NK-92 treated with Interleukin-12 subunit alpha and Interleukin-12 subunit beta, amount 100 ng/mL, for 24 hours (cell line): ENCODE measurements at regions not wholly inside any gene's neighbourhood (a gene's known extent, or its start where the extent isn't known, plus 50 kb on each side); places are given as distances from the start of the nearest gene placed in this dataset.

Source experiments
- DNase-seq: peaks from one replicate; lab custom pipeline; 2025; lab: John Stamatoyannopoulos, UW

DNA sequence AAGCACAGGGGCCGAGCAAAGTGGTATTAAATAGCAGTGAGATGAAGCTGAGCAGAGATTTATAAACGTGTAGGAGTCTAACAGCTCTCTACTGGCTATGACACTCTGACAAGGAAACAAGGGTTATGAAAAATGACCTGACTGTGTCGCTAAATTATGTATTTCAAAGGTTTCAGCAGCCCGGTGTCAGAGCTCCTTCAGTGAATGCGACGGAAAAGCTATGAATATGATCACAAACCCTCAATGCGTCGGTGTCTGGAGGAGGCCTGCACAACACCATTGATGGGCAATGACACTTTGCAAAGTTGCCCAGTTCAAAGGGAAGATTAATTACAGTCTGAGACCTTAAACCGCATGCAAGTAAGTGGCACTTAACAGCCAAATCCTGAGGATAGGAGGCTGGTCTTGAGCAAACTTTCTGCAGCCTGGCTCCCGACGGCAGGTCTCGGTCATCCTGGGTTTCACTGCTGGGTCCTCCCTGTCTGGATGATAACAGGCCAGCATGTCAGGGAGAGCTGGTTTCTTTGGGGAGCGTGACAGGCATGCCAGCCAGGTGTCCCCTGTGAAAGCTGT, 615.1 kb upstream of the SALL3 start:
- no peak for DNase-seq

DNA sequence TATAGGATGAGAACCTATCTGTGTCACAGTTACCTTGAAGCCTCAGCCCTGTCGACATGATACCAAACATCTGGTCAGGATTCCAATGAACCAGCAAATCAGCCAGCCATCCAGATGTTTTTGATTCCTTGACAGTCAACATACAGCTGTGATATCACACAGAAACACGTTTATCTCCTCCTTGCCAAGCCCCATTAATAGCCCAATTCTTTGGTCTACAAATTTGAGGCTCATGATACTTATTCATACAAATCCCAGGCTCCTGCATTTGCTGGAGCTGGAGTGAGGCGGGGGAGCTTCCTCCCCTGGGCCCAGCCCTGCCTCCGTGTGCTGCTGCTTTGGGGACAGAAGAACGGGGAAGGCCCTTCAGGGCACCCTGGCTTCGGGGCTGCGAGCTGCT, 611.6 kb upstream of the SALL3 start:
- DNase-seq, result no peak

DNA sequence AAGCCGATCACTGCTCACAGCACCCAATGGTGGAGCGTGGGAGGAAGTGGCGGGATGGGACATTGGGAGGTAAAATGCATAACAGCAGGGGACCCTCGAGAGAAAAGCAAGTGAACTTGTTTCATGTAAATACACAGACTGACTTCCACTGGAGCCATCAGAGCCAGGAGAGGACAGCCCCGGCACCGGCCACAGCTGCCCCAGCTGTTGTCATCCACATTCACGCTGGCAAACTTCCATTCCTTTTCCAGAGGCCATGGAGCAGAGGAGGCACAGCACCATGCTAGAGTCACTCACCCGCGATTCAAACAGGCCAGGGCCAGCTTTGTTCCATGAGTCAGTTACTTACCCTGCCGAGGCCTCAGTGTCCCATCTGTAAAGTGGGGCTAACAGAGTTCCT, 610.9 kb upstream of the SALL3 start:
- DNase-seq, result no peak

DNA sequence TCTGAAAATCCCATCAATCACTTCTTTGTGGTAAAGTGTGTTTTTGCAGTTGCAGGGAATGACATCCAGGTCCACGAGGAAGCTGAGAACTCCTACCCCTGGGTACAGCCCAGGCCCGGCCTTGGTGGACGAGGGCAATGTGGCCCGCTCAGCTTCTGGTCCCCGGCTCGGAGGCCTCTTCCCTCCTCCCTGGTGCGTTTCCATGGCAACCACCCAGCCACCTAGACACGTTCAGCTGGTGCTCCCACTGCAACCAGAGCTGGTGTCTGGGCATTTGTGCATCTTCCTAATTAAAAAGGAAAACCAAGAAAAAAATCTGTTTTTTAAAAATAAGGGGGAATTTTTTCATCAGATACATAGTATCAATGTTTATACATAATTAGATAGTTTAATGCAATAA, 603.6 kb upstream of the SALL3 start:
- DNase-seq, result no peak

DNA sequence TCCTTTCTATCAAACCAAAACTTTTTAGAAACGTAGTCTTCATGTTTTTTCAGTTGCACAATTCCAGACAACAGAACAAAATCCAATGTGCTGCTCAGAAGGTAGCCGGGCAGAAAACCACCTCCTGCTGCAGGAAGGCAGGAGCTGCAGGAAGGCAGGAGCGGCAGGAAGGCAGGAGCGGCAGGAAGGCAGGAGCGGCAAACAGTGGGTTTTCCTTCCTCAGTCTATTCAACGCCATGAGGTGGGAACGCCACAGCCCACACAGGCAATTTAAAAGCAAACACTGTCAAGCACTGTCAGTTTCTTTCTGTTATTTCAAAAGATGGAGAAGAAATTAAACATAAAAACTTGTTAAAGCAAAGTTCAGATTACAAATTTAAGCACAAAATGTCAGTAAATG, 601.2 kb upstream of the SALL3 start:
- DNase-seq, result no peak

DNA sequence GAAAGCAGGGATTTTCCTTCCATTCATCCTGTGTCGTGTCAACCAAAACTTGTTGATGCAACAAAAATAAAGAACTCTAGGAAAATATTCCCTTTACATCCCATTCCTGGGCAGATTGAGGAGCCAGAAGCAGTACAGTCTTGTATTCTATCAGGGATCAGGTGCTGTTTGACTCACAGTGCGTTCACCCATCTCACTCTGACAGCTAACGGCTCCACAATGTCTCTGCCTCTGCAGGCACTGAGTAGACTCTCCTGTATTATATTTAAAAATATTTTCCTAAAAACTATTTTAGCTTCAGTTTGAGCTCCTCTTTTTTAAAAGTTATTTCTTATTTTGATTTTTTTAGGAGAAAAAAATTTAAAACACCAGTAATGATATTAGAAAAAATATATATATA, 600.6 kb upstream of the SALL3 start:
- no peak for DNase-seq

DNA sequence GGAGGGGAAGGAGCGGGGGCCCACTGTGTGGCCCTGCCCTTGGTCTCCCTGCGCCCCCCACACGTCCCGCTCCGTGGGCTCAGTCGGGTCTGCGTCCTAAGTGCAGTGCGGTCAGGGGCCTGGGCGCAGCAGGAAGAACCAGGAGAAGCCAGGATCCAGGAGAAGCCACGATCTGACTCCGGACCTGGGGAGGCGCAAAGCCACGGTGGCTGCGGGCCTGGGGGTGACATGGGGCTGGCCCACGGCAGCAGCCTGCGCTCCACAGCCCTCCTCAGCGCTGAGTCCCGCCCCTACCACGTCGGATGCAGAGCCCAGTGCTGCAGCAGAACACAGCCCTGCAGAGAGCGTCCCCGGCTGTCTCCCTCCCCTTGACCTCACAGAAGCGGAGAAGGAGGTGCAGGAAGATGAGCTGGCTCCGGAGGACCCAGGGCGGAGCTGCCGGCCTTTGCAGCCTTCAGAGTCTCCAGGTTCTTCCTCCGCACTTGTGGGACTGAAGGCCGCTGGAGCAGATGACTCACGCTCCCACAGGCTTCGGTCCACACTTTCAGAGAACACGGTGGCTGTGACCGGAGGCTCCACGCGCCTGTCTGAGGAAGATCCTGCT, 589.2 kb upstream of the SALL3 start:
- no peak for DNase-seq

DNA sequence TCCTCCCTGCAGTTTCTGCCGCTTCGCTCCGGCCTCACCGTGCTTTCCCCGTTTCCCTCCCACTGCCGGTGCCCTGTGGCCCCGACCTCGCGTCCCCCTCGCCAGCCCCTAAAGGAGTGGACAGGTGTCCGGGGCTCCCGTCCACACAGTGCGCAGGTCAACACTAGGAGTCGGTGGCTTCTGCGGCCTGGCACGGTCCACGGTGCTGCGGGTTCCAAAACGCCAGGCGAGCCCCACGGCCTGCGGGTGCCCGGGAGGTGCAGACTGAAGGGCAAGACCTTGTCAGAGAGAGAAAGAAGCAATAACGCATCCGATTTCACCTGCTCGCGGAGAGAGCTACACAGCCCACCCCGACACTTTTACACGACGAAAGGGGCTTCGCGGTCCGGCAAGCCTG, 588.7 kb upstream of the SALL3 start:
- no peak for DNase-seq

DNA sequence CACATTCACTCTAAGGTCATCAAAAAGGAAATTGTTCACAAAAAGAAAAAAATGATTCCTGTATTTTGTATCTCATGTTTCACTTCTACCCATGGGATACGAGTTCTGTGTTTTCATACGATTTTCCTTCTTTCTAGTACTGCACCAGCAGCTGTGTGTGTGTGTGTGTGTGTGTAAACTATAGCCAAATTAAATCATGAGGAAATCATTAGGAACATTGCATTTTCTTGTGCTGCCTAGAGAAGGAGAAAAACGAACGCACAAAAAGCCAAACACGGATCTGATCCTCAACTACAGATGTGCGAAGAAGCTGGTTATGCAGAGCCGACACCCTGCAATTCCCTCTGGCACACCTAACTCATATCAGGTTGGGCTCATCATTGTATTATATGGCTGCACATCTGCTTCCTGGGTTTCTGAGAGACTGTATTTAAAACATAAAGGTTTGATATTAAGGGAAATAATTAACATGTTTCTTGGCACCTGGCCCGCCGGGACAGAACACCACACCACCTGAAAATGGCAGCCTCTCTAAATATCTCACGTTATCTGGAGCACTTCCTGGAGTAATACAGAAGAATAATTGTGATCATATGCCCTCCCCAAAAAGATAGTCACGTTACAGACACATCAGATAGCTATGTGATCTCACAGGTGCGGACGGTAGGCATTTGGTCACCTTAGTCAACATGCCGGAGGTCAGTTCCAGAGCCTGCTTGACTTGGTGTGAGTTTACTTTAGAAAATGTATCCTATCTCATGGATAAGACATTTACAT, 586.3 kb upstream of the SALL3 start:
- no peak for DNase-seq

DNA sequence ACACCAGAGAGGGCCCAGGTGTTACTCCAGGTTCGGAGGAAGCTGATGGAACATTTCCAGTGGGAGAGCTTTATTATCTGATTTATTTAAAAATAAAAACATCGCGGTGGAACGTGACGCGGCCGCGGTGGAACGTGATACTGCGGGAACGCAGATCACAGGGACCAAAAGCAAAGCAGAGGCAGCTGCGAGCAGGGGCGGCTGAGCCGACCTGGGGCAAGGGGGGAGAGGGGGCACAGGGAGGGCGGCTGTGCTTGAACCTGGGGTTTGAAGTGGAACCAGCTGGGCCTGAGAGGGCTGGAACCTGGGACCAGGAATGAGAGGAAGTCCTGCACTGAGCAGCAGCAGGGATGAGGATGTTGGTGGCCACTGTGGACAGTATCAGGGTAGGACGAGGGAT, 583.5 kb upstream of the SALL3 start:
- DNase-seq, result no peak

DNA sequence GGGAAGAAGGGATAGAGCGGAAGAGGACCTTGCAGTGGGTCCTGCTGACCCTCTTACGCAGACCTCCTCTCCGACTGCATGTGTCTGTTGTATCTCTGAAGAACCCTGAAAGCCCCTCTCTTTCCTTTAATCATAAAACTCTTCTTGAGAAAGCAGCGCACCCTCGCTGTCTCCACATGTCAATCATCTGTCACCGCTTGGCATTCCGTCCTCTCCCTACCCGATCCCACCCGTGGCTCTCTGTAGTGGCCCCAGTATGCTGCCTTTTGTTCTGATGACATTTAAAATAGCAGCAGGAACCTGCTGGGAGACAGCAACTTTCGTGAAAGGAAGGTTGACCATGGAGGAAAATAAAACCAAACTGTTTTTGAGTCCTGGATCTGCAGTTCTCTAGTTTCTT, 582.9 kb upstream of the SALL3 start:
- DNase-seq, result no peak

DNA sequence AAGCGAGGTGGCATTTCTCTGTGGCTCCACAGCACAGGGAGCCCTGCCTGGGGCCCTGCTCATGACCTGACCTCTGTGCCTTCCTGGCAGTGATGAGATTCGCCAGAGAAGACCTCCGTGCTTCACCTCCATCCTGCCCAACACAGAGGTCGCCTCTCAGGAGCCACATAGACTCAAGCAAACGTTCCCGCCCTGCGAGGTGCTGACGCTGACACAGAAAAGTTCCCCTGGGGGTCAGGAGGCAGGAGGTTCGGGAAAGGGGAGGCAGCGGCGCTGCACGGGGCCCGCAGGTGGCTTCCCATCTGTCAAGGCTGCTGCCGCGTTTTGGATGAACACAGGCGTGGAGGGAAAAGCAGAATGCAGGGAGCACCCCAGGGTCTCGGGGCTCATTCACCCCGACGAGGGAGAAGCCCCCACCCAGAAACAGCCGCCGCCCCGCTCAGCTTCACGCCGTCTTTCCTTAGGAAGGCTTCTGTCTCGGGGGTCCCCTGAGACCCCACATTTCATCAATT, 579.6 kb upstream of the SALL3 start:
- no peak for DNase-seq

DNA sequence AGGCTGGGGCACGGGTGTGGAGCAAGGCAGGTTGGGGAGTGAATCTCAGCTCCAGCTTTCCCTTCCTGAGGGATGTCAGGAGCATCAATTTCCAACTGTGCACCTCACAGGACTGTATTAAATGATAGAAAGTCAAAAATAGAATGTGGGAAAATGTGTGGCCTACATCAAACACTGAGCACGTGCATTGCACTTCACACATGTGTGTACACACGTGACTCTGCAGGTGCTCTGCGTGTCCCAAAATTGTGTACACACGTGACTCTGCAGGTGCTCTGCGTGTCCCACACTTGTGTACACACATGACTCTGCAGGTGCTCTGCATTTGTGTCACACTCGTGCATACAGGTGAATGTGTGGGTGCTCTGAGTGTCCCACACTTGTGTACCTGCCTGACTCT, 577.2 kb upstream of the SALL3 start:
- no peak for DNase-seq

DNA sequence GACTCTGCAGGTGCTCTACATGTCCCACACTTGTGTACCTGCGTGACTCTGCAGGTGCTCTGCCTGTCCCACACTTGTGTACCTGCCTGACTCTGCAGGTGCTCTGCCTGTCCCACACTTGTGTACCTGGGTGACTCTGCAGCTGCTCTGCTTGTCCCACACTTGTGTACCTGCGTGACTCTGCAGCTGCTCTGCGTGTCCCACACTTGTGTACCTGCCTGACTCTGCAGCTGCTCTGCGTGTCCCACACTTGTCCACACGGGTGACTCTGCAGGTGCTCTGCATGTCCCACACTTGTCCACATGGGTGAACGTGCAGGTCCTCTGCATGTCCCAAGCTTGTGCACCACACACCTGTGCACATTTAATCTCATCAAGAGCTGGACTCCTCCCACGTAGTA, 576.7 kb upstream of the SALL3 start:
- no peak for DNase-seq

DNA sequence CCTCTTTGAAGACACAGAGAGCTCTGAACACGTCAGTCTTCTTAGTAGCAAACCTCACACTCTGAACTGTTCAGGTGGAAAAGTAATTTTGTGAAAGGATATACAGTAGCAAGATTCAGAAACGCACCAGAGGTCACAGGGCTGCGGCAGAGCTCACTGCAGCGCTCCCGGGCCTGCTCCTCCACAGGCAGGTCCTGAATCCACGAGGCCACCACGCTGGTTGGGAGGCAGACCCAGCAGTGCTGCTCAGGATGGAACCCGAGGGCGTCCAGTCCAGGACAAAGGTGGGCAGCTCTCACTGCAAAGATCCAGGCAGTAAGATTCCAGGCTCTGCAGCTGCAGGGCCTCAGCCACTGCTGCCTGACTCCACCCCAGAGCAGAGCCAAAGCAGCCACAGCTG, 576.2 kb upstream of the SALL3 start:
- no peak for DNase-seq

DNA sequence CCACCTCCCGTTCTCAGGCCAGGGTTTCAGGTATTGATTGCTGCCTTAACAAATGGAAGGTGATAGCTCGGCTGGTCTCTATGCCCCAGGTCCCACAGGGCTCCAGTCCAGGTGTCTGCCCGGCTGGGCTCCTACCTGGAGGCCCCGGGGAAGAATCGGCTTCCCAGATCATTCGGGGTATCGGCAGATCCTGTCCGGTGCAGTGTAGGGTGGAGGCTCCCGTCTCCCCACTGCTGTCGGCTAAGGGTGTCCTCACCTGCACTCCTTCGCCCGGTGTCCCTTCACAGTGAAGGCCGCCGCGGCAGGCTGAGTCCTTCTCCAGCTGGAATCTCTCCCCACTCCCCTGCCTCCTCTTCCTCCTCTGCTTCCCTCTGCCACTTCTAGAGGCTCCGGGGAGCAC, 573.9 kb upstream of the SALL3 start:
- no peak for DNase-seq

DNA sequence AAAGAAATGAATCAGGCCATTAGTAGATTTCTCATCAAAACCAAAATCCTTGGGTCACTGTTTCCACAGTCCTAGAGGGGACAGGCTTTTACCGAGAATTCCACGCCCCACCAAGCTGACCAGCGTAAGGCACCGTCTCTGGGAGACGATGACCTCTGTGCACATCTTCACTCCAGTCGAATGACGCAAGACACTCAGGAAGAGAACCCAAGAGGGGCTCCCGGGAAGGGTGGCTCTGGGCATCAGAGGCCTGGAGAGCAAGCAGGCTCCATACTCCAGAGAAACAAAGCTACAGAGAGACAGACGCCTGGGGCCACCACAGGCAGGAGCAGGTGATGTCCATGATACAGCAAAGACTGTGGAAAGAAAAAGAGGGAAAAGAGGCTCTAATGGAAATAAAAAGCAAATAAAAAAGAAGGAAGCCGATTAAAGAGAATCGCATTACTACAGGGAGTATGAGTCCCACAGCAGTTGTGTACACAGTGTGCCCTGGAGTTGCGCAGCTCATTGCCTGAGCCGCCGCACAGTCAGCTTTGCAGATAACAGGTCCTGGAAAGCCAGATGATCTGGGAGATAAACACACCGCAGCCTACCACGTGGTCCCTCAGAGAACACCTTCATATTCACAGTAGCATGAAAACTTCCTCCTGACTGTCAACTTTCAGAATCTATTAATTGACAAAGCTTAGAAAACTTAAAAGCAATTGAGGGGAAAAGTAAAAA, 572.7 kb upstream of the SALL3 start:
- no peak for DNase-seq

DNA sequence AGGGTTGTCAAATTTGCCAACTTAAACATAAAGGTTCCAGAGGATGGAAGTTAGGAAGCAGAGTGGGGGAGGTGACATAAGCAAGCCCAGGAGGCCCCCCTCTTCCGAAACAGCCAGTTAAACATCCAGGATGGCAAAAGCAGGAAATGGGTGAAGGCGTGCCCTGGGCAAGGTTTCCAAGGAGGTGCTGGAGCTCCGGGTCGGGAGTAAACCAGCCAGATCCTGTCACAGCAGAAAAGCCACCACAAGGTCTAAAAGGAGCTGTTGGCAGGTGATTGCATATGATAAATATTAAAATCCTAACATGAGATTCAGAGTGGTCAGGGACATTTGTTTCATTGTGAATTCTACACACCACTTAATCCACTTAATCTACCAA, 572.2 kb upstream of the SALL3 start:
- no peak for DNase-seq

DNA sequence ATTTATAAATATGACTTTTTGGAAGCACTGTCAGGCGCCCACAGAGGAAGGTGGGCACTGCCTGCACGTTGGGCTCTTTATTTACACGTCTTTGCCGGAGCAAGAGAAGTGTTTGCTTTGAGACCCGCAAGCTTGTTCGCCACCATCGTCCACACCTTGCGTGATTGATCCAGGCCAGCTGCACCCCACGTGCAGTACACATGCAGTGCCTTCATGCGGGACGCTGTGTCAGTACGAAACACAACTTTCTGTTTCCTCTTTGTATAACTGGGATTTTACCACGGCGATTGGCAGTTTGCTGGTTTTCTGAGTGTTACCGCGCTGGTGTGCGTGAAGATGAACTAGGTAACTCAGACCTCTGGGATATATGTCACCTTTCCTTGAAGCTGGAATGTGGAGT, 571.0 kb upstream of the SALL3 start:
- no peak for DNase-seq

DNA sequence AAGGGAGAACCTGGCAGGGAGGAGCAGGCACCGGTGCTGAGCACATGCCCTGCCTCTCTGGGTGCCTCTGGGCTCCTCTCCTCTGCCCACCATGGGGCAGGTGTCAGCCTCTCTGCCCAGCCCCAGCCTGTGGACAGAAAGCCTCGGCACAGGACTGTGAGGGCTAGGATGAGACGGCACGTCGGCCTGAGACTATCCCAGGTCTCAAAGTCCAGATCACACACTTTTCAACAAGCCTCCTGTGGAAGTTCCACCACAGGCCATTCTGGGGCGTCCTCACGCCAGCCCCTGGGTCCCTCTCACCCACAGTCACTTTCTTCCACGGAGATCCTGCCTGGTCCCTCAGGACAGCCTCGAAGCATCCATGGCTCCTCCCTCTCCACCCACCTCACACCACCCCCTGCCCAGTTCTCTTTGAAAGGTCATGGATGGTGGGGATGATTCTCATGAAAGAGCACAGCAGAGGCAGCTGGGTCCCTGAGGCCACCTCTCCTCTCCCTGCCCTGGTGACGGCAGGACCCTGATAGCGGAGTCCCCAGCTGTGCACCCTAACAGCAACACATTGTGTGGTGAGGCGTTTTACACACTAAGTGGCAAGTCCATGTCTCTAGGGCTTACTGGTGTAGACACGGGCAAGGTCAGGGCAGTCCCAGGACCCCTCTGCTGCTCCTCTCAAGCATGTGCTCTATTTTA, 569.4 kb upstream of the SALL3 start:
- DNase-seq, result no peak

DNA sequence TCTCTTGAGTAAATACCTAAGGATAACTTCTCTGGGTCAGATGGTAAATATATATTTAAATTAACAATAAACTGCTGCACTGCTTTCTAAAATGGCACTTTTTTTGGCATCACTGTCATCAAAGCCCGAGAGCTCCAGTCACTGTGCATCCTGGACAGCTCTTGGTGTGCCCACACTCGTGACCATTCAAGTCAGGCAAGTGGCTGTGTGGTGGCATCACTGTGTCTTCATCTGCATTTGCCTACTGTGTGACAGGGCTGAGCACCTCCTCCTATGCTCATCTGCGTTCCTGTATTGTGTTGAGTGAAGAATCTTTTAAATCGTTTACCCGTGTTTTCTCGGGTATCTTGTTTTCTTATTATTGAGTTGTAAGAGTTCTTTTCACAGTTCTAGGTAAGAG, 568.1 kb upstream of the SALL3 start:
- DNase-seq, result no peak

DNA sequence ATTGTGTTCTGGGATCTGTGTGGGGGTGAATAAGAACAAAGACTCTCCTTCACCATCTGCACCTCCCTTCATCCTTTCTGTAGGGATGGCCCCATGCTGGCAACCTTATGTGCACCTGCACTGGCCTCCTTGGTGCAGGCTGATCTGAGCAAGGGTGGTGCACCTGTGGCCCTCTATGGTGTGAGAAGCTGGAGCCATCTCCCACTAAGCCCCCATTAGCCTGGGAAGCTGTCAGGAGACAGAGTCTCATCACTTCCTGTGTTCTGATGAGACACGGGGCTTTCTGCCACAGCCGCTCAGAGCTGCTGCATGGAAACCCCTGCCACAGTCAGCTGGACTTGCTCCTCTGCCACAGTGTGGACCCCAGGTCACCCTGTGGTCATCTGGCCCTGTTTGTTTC, 565.3 kb upstream of the SALL3 start:
- DNase-seq, result no peak
